SK-N-SH (cell line): ENCODE measurements at regions not wholly inside any gene's neighbourhood (a gene's known extent, or its start where the extent isn't known, plus 50 kb on each side); places are given as distances from the start of the nearest gene placed in this dataset.

ENCODE experiments used
- MXI1 ChIP-seq: IDR thresholded peaks from 2 replicates; pipeline ENCODE4 v1.6.1; 2012; ENCODE audit warnings: mild to moderate bottlenecking, low read depth, low read length, improper control_type of control experiment

GRCh38 chr3:146300768-146301167 lies 49.9 kb upstream of the PLSCR4 start (continued):
- TF ChIP-seq MXI1 = no peak
